ENCODE measurements at regions not wholly inside any gene's neighbourhood (a gene's known extent, or its start where the extent isn't known, plus 50 kb on each side); places are given as distances from the start of the nearest gene placed in this dataset.

DNA sequence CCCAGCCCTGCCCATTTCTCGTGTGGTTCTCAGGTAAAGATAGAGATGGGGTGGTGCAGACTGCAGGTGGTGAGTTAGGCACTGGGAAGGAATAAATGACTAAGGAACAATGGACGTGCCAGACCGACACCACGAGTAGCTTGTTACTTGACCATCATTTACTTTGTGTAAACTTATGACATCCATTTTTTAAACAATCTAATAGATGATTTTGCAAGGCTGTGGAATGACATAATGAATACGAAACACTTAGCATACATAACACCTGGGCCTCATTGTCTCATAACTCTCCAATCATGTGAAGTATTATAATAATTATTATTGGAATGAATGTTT is 137.3 kb upstream of the CPEB2 start:
- no peak for DNase-seq

DNA sequence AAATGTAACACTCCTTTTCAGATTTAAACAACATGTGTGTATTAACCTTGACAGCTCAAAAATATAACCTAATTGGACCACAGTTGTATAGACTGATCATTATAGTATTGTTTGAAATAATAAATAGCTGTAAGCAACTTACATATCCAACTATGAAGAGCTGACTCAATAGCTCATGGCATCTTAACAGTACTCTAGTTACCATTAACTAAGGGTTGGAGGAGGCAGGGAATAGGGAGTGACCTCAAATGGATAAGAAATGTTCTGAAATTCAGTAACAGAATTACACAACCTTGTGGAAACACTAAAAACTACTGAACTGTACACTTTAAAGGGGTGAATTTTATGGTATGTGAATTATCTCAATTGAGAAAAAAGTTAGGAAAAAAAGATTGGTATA is 136.5 kb upstream of the CPEB2 start:
- DNase-seq = no peak

DNA sequence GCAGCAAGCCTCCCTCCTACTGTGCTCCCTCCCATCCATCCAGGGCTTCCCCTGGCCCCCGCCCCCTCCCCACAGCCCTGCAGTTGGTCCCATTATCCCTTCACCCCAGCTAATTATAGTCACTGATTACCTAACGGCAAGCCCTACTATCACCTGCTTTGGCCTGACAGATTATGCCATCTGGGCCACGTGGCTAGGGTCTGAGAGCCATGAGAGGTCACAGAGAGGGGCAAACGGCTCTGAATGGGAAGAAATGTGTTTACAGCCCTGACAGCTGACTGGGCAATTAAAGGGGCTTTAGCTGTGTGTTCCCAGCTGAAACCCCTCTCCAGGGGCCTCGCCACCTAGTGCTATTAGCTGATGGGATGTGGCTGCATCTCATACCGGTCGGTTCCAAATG is 134.4 kb upstream of the CPEB2 start:
- DNase-seq = no peak

DNA sequence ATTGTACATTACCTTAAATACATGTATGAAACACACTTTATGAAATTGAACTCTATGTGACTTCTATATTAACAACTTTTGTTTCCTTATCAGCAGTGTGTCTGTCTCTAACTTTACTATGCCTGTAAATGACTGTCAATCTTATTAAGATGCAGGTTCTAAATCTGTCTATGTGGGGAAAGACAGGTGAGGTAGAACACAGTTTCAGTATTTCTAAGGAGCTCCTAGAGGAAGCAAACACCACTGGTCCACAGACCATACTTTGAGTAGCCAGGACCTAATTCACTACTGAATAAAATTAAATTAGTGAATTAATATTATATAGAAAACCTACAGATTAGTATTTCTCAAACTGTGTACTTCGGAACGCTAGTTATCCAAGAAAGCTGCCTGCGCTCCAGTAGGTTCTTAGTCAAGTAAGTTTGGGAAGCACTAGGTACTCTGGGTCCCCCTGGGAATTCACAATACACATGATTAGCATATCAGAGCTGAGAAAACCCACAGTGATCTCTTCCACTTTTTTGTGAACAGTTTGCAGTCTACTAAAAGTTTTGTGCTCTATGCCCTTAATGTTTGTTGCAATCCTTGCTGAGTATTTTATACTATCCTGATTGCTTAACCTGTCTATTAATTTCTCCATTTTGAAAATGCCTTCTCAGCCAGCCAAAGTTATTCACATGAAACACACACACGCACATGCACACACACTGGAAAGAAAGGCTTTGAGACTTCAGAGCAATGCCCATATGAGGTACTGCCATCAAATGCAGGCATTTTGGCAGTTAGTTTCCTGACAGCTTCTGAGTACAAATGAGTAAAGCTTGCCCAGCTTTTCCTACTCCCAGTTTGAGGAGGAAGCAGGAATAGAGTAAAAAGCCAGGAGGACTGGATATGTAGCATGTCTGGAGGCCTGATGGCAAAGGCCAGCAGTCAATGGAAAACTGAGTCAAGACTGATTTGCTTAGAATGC is 133.6 kb upstream of the CPEB2 start:
- DNase-seq = no peak

DNA sequence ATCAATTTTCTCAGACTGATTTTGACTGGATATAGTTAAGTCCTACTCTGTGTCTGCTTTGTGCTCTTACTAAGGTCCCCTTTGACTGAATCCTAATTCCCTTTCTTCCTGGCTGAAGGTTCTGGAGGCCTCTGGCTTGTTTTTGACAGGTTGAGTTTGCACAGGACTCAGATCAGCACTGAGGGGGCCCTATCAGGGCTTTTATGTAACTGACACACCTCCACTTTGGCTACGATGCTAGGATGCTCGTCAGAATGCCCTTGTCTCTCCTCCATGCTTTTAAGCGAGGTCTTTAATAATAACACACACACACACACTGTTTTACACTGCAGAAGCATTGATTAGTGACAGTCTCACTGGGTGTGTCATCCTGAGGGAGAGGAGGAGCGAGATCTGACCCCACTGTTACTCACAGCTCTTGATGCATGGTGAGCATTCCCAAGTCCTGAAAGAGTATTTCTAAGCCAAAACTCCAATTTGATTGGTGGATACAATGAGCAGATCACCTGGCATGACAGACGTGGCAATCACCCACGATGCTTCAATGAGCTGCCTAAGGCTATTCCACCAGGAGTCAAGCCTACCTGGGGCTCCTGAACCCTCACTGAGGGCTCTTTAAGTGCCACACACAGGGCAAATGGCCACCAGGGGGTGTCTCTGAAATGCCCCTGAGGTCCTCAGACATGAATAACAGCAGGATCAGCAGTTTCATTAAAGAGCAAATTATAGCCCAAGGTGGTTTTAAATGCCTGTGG is 130.4 kb upstream of the CPEB2 start:
- DNase-seq = no peak

DNA sequence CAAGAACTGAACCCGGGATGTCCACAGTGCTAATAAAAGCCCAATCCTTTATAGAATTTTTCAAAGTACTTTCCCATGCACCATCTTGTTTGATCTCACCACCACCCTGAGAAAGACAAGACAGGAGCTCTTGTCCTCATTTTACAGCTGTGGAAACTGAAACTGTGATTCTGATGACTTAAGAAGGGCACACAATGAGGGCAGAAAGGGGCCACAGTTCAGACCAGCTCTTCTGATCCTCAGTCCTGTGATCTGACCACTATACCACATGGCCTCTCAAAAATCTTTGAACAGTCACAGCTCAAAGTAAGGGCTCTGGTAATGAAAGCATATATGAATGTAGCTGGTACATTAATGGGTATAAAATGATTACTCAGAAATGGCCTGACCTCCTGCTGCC is 127.3 kb upstream of the CPEB2 start:
- DNase-seq = no peak

DNA sequence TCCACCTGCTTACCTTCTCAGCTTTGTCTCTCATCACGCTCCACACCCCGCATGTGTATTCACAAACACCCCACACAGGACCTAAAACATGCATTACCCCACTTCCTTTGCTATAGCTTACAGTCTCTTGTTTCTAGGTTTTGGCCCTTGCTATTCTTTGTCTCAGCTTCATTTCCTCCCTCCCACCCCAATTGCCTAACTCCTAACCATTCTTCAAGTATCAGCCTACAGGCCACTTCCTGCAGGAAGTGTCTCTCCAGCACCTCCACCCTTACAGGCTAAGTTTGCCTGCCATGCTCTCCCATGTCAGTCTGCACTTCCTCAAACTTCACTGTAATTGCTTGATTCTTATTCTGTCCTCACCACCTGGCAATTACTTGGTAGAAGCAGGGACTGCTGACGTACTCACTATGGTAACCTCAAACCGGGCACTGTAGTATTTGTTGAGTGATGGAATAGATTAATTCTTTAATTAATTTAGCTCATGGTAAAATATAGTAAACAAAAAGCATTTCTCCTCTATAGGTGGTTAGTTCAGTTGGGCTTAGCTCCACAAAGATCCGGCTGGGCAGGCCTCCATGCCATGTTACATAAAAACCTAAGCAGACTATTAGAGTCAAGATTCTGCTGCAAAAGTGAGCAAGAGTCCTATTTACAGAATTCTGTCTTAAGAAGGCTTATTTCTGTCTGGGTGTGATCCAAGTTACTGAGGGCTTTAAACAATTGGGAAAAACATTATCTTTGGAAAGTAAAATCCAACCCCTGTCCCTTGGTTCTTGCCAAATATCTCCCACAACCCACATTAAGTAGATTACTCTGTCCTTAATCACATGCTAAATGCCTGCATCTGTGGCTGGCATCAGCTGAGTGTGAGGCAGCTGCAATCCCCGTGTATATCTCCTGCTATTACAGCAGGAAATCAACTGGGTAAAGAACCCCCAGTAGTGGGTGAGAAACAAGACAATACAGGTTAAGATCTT is 124.7 kb upstream of the CPEB2 start:
- no peak for DNase-seq

DNA sequence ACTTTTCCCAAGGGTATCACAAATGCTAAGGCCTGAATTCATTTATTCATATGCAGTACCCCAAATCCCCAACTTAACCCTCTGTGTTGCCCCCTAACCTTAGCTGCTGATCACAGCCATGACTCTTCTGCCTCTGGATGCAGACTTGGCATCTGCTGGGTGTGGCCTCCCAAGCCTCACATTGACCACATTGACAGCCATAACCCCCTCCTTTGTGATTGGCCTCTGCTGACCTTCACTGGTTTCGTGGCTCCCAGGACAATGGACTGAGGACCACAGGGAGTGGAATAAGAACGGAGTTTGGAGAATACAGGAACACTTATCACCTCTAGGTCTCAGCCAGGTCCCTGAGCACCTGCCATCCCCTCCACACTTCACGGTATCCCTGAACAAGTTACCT is 123.6 kb upstream of the CPEB2 start:
- no peak for DNase-seq

DNA sequence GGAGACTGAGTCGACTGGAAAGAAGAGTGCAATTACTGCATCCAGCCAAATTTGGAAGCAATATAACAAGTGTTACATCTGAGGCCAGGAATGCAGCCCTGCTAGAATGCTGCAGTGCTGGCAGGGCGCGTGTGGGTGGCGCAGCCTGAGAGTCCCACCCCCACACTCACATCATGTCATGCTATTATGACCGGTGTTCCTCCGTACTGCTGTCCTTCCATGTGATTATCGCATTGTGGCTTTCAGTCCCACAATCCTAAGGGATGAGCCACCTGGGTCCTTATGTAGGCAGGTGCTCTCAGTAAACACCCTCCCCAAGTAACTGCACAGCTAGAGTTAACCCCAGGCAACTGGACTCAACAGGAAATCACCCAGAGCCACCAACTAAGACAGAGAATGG is 122.6 kb upstream of the CPEB2 start:
- no peak for DNase-seq

DNA sequence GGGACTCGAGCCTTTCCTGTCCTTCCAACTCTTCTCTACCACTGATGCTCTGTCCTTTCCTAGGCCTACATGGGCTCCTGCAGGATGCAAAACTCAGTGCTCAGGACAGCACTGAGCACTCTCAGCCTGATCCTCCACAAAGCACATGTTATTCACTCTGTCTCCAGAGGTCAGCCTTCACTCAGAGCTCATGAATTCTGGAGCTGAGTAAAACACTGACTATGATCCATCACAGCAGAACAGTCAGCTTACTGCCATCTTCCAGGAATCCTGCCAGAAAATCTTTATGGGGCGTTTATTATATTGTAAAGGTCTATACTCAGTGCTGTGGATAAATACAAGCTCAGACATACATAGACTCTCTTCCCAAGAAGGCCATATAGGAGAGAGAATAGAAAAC is 121.5 kb upstream of the CPEB2 start:
- no peak for DNase-seq

DNA sequence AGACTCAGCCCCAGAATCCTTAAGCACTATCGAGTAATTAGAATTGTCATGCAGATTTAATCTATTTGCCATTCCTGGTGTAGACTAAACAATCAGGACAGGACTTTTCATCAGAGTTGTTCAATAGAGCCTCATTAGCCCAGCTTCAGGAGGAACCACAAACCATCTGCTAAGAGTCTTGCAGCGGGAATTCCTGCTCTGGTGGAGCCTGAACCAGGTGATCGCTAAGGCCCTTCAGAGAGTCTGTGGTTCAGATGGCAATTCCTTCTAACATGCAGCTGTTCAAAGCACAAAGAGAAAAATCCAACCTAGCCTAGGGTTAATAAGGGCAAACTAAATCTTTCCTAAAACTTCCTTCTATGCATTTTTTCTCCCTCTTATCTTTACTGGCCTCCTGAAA is 119.1 kb upstream of the CPEB2 start:
- no peak for DNase-seq

DNA sequence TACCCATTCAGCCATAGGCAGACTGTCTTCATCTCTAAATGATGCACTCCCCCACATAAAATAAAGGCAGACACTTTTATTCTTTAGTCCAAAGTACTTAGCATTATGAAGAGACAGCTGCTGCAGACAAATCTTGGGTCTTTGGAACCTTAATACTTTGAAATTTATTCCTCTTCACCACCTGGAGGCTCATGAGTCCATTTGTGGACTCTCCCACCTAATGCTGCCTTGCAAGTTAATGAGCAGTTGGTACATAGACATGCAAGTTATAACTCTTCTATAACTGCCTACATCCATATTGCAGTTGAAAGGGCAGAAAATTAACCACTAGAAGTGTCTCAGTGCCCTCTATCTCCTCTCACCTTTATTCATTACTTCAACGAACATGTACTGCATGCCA is 118.6 kb upstream of the CPEB2 start:
- DNase-seq = no peak

DNA sequence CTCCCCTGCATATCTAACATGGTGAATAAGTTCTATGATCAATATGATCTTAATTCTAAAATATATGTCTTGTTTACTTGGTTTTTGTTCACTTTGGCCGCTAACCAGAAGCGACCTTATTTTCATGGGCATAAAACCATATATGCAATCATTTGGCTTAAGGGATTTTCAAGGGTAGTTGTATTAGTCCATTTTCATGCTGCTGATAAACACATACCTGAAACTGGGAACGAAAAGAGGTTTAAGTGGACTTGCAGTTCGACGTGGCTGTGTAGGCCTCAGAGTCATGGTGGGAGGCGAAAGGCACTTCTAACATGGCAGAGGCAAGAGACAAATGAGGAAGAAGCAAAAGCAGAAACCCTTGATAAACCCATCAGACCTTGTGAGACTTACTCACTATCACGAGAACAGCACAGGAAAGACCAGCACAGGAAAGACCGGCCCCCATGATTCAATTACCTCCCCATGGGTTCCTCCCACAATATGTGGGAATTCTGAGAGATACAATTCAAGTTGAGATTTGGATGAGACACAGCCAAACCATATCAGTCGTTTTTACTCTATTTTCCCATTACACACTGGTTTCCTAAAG is 114.3 kb upstream of the CPEB2 start:
- no peak for DNase-seq

DNA sequence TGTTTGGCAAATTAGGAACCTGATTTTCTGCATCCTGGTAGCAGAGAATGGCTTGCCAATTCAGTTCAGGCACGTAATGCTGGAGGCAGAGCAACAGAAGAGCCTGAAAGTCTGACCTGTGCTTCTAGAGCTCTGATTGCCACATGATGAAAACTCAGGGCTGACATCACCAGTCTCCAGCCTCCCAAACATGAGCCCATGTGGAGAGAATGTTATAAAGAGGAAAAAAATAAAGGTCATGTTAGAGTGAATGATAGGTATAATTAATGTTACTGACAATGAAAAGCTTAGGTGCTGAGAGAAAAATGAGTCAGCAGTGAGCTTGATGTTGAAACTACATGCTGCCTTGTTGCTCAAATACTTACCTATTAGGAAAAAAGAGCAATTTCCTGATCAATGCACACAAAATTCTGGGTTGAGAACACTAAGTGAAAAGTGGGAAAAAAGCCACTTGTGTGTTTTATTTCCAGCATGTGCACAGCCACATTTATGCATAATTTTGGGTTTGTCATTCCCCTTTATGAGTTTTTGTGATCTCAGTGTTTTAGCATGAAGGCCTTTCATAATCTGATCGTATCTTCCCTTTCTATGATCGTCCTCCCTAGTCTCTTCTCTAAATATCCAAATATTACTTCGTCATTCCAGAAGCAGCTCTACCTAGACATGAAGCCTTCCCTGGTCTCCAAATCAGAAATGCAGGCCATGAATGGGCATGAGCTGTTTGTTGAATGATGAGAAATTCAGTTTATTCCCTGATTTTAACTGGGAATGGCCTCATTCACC is 113.3 kb upstream of the CPEB2 start:
- DNase-seq = no peak

DNA sequence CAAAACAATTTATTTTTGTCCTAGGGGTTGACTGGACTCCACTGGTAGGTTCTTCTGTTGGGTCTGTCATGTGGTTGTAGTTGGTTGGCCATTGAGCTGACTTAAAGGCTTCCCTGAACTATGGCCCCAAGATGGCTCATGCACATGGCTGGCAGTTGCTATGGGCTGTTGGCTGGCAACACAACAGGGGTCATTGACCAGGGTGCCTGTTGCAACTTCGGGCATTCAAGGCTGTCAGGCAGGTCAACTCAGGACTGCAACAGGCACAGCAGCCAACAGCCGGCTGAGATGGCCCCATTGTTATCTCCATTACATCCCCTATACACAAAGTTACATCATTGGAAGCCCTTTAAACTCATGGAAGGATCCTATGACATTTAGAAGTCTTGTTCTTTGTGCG is 109.7 kb upstream of the CPEB2 start:
- DNase-seq = no peak

DNA sequence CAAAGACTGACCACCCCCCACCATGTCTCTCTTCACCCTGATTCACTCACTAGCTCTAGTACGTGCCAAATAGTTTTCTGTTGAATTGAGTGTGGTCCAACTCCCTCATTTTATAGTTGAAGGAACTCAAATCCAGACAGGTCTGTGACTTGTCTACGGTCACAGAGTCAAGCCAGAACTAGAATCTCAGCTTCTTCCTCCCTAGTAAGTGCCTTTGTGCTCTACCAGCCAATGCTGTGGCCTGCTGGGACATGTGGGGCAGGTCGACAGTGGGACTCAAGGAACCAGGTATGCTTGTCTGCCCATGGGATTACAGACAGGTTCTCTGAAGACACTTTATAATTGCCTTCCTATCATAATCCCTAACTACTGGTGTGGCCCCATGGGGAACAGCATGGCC is 108.6 kb upstream of the CPEB2 start:
- DNase-seq = no peak

DNA sequence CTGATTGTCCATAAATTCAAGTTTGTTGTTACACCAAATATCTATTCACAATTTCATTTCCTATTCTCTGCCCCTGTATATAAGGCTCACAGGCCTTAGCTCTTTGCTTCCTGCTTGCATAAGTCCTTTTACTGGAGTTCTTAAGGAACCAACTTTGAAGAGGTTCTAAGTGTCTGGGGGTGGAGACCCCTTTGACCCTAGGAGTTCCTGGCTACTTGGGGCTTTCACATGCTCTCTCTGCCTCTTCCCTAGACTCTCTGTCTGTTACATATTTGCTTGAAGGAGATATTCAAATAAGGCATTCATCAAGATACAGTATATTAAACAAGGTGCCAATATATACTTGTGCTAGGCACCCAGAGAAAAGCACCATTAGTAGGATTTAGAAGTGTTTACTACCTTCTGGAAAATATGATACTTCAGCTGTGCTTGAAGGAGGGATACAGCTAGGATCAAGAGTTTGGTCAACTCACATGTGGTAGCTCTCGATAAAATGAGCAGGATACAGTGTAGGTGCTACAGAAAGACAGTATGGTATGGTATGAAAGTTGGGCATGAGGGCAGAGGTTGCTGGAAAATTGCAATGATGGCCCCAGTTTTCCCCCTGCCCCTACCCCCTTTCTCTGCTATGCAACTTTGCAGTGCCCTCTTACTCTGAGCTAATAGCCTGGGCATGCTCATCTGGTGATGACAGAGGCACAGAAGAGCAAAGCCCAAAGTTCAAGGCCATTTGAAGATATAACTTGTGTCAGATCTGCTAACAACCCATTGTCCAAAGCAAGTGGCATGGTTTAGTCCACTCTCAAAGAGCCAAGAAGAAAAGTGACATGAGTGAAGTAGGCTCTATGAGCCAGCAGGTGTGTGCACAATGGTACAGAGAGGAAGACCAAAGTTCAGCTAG is 107.6 kb upstream of the CPEB2 start:
- no peak for DNase-seq

DNA sequence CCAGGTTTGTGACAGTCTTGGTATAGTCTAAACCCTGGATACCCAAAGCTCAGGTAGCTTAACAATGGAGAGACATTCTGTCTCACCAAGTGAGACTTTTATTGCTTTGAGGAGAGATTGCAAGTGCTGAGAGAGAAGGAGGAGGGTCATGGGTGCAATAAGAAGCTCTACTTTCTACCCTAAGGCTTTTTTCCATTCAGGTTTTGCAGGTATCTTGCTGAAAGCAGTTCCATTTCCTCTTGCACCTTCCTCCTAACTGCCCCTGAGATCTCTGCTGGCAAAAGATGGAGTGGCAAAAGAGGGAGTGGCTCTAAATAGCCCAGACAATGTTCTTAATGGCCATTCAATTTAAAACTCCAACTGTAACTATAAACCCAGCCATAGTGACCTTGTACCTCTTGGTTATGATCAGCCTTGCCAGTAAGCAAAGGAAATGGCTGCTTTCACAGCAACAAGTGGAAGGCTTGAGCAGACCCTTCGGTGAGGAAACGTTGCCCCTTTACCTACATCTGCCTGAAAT is 105.6 kb upstream of the CPEB2 start:
- no peak for DNase-seq

DNA sequence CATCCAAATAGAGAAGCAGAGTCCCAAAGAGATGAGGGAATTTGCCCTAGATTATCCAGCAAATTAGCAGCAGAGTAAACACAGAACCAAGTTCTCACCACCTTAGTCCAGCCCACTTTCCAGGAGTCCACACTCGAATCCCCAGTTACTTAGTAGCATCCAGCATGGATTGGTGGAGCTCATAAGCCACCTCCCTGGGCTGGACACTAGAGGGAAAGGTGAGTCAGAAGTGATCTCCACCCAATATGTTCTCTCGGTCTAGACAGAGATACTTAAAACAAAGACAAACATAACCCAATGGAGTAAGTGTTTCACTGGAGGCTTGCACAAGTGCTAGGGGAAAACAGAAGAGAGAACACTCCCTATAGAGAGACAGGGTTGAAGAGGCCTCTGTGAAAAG is 105.1 kb upstream of the CPEB2 start:
- no peak for DNase-seq

DNA sequence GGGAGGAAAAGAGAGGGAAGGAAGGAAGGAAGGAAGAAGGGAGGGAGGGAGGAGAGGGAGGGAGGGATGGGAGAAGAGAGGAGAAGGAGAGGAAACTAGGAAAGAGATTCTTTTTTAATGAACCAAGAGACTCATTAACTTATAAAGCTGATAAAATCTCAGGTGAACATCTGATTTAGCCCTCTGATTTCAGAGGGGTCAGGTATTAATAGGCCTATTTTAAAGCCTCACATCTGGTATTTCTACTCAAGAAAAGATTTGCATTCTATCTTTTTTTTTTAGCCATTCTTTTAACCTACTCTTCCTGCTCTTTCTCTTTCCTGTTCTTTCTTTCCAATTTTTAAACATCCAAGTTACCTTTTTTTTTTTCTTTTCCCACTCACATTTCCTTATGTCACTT is 103.3 kb upstream of the CPEB2 start:
- DNase-seq = no peak

DNA sequence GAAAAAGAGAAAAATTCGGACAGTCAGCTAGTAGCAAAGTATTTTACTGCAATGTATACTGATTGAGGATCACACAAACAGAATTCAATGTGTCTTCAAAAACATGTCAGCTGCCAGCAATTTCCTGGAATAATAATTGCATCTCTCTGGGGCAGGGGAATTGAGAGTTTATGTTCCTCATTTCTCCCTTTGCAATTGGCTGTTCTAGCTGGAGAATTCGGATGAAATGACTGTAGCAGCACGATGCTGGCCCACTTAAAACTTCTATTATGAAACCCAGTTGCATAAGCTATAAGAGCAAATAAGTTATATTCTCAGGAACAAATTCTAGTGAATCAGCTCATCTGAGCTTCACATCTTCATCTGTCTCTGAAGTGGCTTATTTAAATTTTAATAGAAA is 99.9 kb upstream of the CPEB2 start:
- DNase-seq = no peak

All from activated gamma-delta T cell (primary cell).